ENCODE measurements at regions not wholly inside any gene's neighbourhood (a gene's known extent, or its start where the extent isn't known, plus 50 kb on each side); places are given as distances from the start of the nearest gene placed in this dataset.
A peak's percentile ranks its signal among the peaks of the same experiment; 100 is the strongest.
"Not testable (repeated sequence)": the region's sequence is repeated elsewhere in the genome, so short reads cannot be mapped to it uniquely, and the experiment has no call there.

- DNase-seq (ENCODE audit: low spot score) = no peak
Observed at GRCh38 chr11:109680127-109680526, 258.1 kb downstream of the C11orf87 start.

- DNase-seq (ENCODE audit: low spot score) = not testable (repeated sequence)
Observed at GRCh38 chr11:109682788-109683187, 260.8 kb downstream of the C11orf87 start.

- DNase-seq (ENCODE audit: low spot score) = no peak
Observed at GRCh38 chr11:109695696-109696095, 273.7 kb downstream of the C11orf87 start.

- no peak for DNase-seq (ENCODE audit: low spot score)
Observed at GRCh38 chr11:109696191-109696897, 274.4 kb downstream of the C11orf87 start.

- DNase-seq (ENCODE audit: low spot score) = peak; percentile 9
Observed at GRCh38 chr11:109697140-109697843, 275.3 kb downstream of the C11orf87 start.

- DNase-seq (ENCODE audit: low spot score) = no peak
Observed at GRCh38 chr11:109698237-109698636, 276.2 kb downstream of the C11orf87 start.

GRCh38 chr11:109704432-109704831 lies 282.4 kb downstream of the C11orf87 start:
- no peak for DNase-seq (ENCODE audit: low spot score)

- DNase-seq (ENCODE audit: low spot score) = no peak
Observed at GRCh38 chr11:109706945-109707344, 285.0 kb downstream of the C11orf87 start.

GRCh38 chr11:109707411-109707810 lies 285.4 kb downstream of the C11orf87 start:
- no peak for DNase-seq (ENCODE audit: low spot score)

- DNase-seq (ENCODE audit: low spot score) = no peak
Observed at GRCh38 chr11:109708184-109708583, 286.2 kb downstream of the C11orf87 start.

GRCh38 chr11:109714444-109714843 lies 292.5 kb downstream of the C11orf87 start:
- DNase-seq (ENCODE audit: low spot score) = not testable (repeated sequence)

GRCh38 chr11:109715424-109715823 lies 293.4 kb downstream of the C11orf87 start:
- DNase-seq (ENCODE audit: low spot score) = not testable (repeated sequence)

- DNase-seq (ENCODE audit: low spot score) = no peak
Observed at GRCh38 chr11:109726061-109726460, 304.1 kb downstream of the C11orf87 start.

GRCh38 chr11:109728056-109728455 lies 306.1 kb downstream of the C11orf87 start:
- DNase-seq (ENCODE audit: low spot score) = peak; percentile 66

GRCh38 chr11:109729761-109730160 lies 307.8 kb downstream of the C11orf87 start:
- DNase-seq (ENCODE audit: low spot score) = no peak

GRCh38 chr11:109730669-109731068 lies 308.7 kb downstream of the C11orf87 start:
- no peak for DNase-seq (ENCODE audit: low spot score)

GRCh38 chr11:109731451-109731850 lies 309.5 kb downstream of the C11orf87 start:
- no peak for DNase-seq (ENCODE audit: low spot score)

- no peak for DNase-seq (ENCODE audit: low spot score)
Observed at GRCh38 chr11:109733245-109733644, 311.3 kb downstream of the C11orf87 start.

- no peak for DNase-seq (ENCODE audit: low spot score)
Observed at GRCh38 chr11:109734566-109734965, 312.6 kb downstream of the C11orf87 start.

- no peak for DNase-seq (ENCODE audit: low spot score)
Observed at GRCh38 chr11:109735128-109735527, 313.1 kb downstream of the C11orf87 start.

GRCh38 chr11:109739379-109739778 lies 317.4 kb downstream of the C11orf87 start:
- no peak for DNase-seq (ENCODE audit: low spot score)

GRCh38 chr11:109745996-109746625 lies 324.1 kb downstream of the C11orf87 start:
- no peak for DNase-seq (ENCODE audit: low spot score)

- DNase-seq (ENCODE audit: low spot score) = no peak
Observed at GRCh38 chr11:109747839-109748238, 325.8 kb downstream of the C11orf87 start.
